DOHH2 (cell line): ENCODE measurements at regions not wholly inside any gene's neighbourhood (a gene's known extent, or its start where the extent isn't known, plus 50 kb on each side); places are given as distances from the start of the nearest gene placed in this dataset.

ENCODE experiments used
- EZH2phosphoT487 ChIP-seq: fragments of 200-600 bp; sonication (generic); IDR thresholded peaks from 2 replicates; pipeline ENCODE4 v1.6.1; 2017; ENCODE audit warnings: borderline replicate concordance, mild to moderate bottlenecking, antibody characterized with exemption, low read length, moderate library complexity, mixed read lengths
- TF ChIP-seq, protein P1 (sequence below): fragments of 200-600 bp; sonication (generic); IDR thresholded peaks from one replicate; pipeline ENCODE4 v1.5.1; 2014; ENCODE audit warnings: antibody characterized with exemption, mild to moderate bottlenecking, low read depth, low read length; ENCODE audit not compliant: poor library complexity, severe bottlenecking

DNA sequence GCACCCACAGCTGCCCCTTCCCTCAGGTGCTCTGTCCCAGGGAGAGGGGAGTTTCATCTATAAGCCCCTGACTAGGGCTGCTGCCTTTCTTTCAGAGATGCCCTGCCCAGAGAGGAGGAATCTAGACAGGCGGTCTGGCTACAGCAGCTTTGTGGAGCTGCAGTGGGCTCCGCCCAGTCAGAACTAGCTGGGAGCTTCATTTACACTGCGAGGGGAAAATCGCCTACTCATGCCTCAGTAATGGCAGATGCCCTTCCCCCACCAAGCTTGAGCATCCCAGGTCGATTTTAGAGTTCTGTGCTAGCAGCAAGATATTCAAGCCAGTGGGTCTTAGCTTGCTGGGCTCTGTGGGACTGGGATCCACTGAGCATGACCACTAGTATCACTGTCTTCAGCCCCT is 181.2 kb upstream of the RARB start:
- TF ChIP-seq, protein P1, sequence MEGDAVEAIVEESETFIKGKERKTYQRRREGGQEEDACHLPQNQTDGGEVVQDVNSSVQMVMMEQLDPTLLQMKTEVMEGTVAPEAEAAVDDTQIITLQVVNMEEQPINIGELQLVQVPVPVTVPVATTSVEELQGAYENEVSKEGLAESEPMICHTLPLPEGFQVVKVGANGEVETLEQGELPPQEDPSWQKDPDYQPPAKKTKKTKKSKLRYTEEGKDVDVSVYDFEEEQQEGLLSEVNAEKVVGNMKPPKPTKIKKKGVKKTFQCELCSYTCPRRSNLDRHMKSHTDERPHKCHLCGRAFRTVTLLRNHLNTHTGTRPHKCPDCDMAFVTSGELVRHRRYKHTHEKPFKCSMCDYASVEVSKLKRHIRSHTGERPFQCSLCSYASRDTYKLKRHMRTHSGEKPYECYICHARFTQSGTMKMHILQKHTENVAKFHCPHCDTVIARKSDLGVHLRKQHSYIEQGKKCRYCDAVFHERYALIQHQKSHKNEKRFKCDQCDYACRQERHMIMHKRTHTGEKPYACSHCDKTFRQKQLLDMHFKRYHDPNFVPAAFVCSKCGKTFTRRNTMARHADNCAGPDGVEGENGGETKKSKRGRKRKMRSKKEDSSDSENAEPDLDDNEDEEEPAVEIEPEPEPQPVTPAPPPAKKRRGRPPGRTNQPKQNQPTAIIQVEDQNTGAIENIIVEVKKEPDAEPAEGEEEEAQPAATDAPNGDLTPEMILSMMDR: no peak
- TF ChIP-seq EZH2phosphoT487: no peak
